Smooth muscle cell (in vitro differentiated cells): ENCODE measurements at regions not wholly inside any gene's neighbourhood (a gene's known extent, or its start where the extent isn't known, plus 50 kb on each side); places are given as distances from the start of the nearest gene placed in this dataset.
A peak's percentile ranks its signal among the peaks of the same experiment; 100 is the strongest.

Experiments
- DNase-seq: peaks from one replicate; lab custom pipeline; 2025; ENCODE audit not compliant: unreplicated experiment; lab: John Stamatoyannopoulos, UW
- H2AFZ ChIP-seq: fragments of 200-600 bp; sonication (generic); 2 replicates; pipeline ENCODE4 v1.6.0; 2016; ENCODE audit warnings: antibody characterized with exemption, low read depth, mild to moderate bottlenecking
- H3F3A ChIP-seq: fragments of 200-600 bp; sonication (generic); 2 replicates; pipeline ENCODE4 v1.6.0; 2017; ENCODE audit warnings: antibody characterized with exemption, low read depth
- H3K27ac ChIP-seq: fragments of 200-600 bp; sonication (generic); 2 replicates; pipeline ENCODE4 v1.5.1; 2016; ENCODE audit warnings: low read depth, mild to moderate bottlenecking
- H3K27me3 ChIP-seq: fragments of 200-600 bp; sonication (generic); 2 replicates; pipeline ENCODE4 v1.6.1; 2016; ENCODE audit warnings: low read depth, mild to moderate bottlenecking
- H3K36me3 ChIP-seq: fragments of 200-600 bp; sonication (generic); 2 replicates; pipeline ENCODE4 v1.5.1; 2016; ENCODE audit warnings: low read depth
- H3K4me1 ChIP-seq: fragments of 200-600 bp; sonication (generic); 2 replicates; pipeline ENCODE4 v1.5.1; 2016; ENCODE audit warnings: low read depth
- H3K4me2 ChIP-seq: fragments of 200-600 bp; sonication (generic); 2 replicates; pipeline ENCODE4 v1.6.0; 2016; ENCODE audit warnings: mild to moderate bottlenecking
- H3K4me3 ChIP-seq: fragments of 200-600 bp; sonication (generic); 2 replicates; pipeline ENCODE4 v1.5.1; 2016; ENCODE audit warnings: mild to moderate bottlenecking
- H3K79me2 ChIP-seq: fragments of 200-600 bp; sonication (generic); 2 replicates; pipeline ENCODE4 v1.6.0; 2016; ENCODE audit warnings: low read depth, mild to moderate bottlenecking
- H3K9ac ChIP-seq: fragments of 200-600 bp; sonication (generic); 2 replicates; pipeline ENCODE4 v1.6.0; 2016; ENCODE audit warnings: low read depth
- H3K9me3 ChIP-seq: fragments of 200-600 bp; sonication (generic); replicated peaks from 2 replicates; pipeline ENCODE4 v1.5.1; 2016; ENCODE audit warnings: low read depth
- H4K20me1 ChIP-seq: fragments of 200-600 bp; sonication (generic); 2 replicates; pipeline ENCODE4 v1.6.0; 2016; ENCODE audit warnings: low read depth
- CTCF ChIP-seq: fragments of 200-600 bp; sonication (generic); IDR thresholded peaks from 2 replicates; pipeline ENCODE4 v1.5.1; 2017; ENCODE audit warnings: borderline replicate concordance, mild to moderate bottlenecking, antibody characterized with exemption; ENCODE audit not compliant: insufficient read depth, poor library complexity, severe bottlenecking
- WGBS: methylation state at CpG from one replicate; pipeline ENCODE4 v1.1.7; 2016; ENCODE audit warnings: low lambda C conversion rate; 5-methylcytosine and 5-hydroxymethylcytosine counted together

- Histone ChIP-seq H3K27ac (no peak overlapping the region), H3K27me3 (no peaks in the 10 kb centered on the region), H2AFZ (no peak overlapping the region), H3K4me3 (no peak overlapping the region), H3K36me3 (no peaks in the 10 kb centered on the region), H3K4me2 (no peak overlapping the region), H3K4me1 (no peaks in the 10 kb centered on the region), H3F3A (no peaks in the 10 kb centered on the region), H3K79me2 (no peaks in the 10 kb centered on the region), H3K9ac (no peak overlapping the region), H3K9me3 (no peaks in the 10 kb centered on the region), H4K20me1 (no peaks in the 10 kb centered on the region)
- 35% methylated on average over 1 of the region's 1 CpG for WGBS
- no peak for DNase-seq
- no peak for TF ChIP-seq CTCF
Observed at GRCh38 chrX:138020941-138021340, 455.0 kb downstream of the ZIC3 start.

GRCh38 chrX:138026211-138026610 lies 460.3 kb downstream of the ZIC3 start:
- H3K27ac ChIP-seq: no peak overlapping the region
- 85% methylated on average over 1 of the region's 1 CpG for WGBS
- no peaks in the 10 kb centered on the region for H4K20me1 ChIP-seq
- H3F3A ChIP-seq: no peaks in the 10 kb centered on the region
- H3K4me2 ChIP-seq: no peak overlapping the region
- no peak overlapping the region for H3K4me3 ChIP-seq
- H3K36me3 ChIP-seq: no peaks in the 10 kb centered on the region
- no peaks in the 10 kb centered on the region for H3K79me2 ChIP-seq
- DNase-seq: no peak
- no peak overlapping the region for H2AFZ ChIP-seq
- H3K9me3 ChIP-seq: no peaks in the 10 kb centered on the region
- H3K4me1 ChIP-seq: no peaks in the 10 kb centered on the region
- H3K9ac ChIP-seq: no peak overlapping the region
- no peaks in the 10 kb centered on the region for H3K27me3 ChIP-seq
- TF ChIP-seq CTCF: peak; percentile 42

- Histone ChIP-seq H4K20me1 (no peaks in the 10 kb centered on the region), H3K36me3 (no peaks in the 10 kb centered on the region), H3K27ac (no peak overlapping the region), H3K4me3 (no peak overlapping the region), H3K4me1 (no peaks in the 10 kb centered on the region), H3K27me3 (no peaks in the 10 kb centered on the region), H2AFZ (no peak overlapping the region), H3K9ac (no peak overlapping the region), H3K4me2 (no peak overlapping the region), H3K79me2 (no peaks in the 10 kb centered on the region), H3F3A (no peaks in the 10 kb centered on the region), H3K9me3 (no peaks in the 10 kb centered on the region)
- no peak for TF ChIP-seq CTCF
- DNase-seq: no peak
Observed at GRCh38 chrX:138031715-138032114, 465.8 kb downstream of the ZIC3 start.

GRCh38 chrX:138034136-138034535 lies 468.2 kb downstream of the ZIC3 start:
- H3K9me3 ChIP-seq: no peaks in the 10 kb centered on the region
- DNase-seq: no peak

More at GRCh38 chrX:138034136-138034535, 468.2 kb downstream of the ZIC3 start:
- no peaks in the 10 kb centered on the region for H3F3A ChIP-seq
- no peak overlapping the region for H3K27ac ChIP-seq
- H2AFZ ChIP-seq: no peak overlapping the region
- H3K4me2 ChIP-seq: no peak overlapping the region
- no peak overlapping the region for H3K4me3 ChIP-seq
- no peaks in the 10 kb centered on the region for H3K36me3 ChIP-seq
- WGBS: 60% methylated on average over 1 of the region's 1 CpG
- H3K4me1 ChIP-seq: no peaks in the 10 kb centered on the region
- no peak overlapping the region for H3K9ac ChIP-seq
- peak; percentile 17 for TF ChIP-seq CTCF
- no peaks in the 10 kb centered on the region for H4K20me1 ChIP-seq
- H3K79me2 ChIP-seq: no peaks in the 10 kb centered on the region
- H3K27me3 ChIP-seq: no peaks in the 10 kb centered on the region
